CD4-positive, alpha-beta T cell treated with Interleukin-1 beta for 1 hour (primary cell): ENCODE measurements at regions not wholly inside any gene's neighbourhood (a gene's known extent, or its start where the extent isn't known, plus 50 kb on each side); places are given as distances from the start of the nearest gene placed in this dataset.

Experiments used
- DNase-seq, 2 donors: peaks; one replicate each; pipeline ENCODE4 v3.0.0-alpha.2; 2020 to 2022

- no peak for DNase-seq
These were observed 2412.4 kb downstream of the PCDH9 start for GRCh38 chr13:64817691-64818090.

GRCh38 chr13:64810750-64811149 lies 2419.4 kb downstream of the PCDH9 start:
- DNase-seq = no peak

GRCh38 chr13:64808704-64809103 lies 2421.4 kb downstream of the PCDH9 start:
- DNase-seq = no peak

GRCh38 chr13:64801768-64802167 lies 2428.4 kb downstream of the PCDH9 start:
- DNase-seq = no peak

GRCh38 chr13:64798422-64798821 lies 2431.7 kb downstream of the PCDH9 start:
- no peak for DNase-seq

GRCh38 chr13:64793592-64793991 lies 2436.5 kb downstream of the PCDH9 start:
- no peak for DNase-seq

GRCh38 chr13:64793131-64793530 lies 2437.0 kb downstream of the PCDH9 start:
- DNase-seq = no peak

- no peak for DNase-seq
These were observed 2438.8 kb downstream of the PCDH9 start for GRCh38 chr13:64791373-64791772.

GRCh38 chr13:64782466-64782865 lies 2447.7 kb downstream of the PCDH9 start:
- DNase-seq = no peak

- no peak for DNase-seq
These were observed 2452.1 kb downstream of the PCDH9 start for GRCh38 chr13:64778002-64778401.

GRCh38 chr13:64774915-64775314 lies 2455.2 kb downstream of the PCDH9 start:
- no peak for DNase-seq

GRCh38 chr13:64770743-64771142 lies 2459.4 kb downstream of the PCDH9 start:
- no peak for DNase-seq

- DNase-seq = no peak
These were observed 2463.1 kb downstream of the PCDH9 start for GRCh38 chr13:64767054-64767453.

GRCh38 chr13:64765636-64766035 lies 2464.5 kb downstream of the PCDH9 start:
- DNase-seq = no peak

GRCh38 chr13:64758521-64759244 lies 2471.5 kb downstream of the PCDH9 start:
- no peak for DNase-seq

GRCh38 chr13:64756621-64757020 lies 2473.5 kb downstream of the PCDH9 start:
- no peak for DNase-seq

GRCh38 chr13:64755961-64756360 lies 2474.2 kb downstream of the PCDH9 start:
- DNase-seq = no peak

GRCh38 chr13:64753233-64754000 lies 2476.7 kb downstream of the PCDH9 start:
- DNase-seq = no peak

GRCh38 chr13:64749301-64749700 lies 2480.8 kb downstream of the PCDH9 start:
- no peak for DNase-seq

GRCh38 chr13:64746845-64747244 lies 2483.3 kb downstream of the PCDH9 start:
- no peak for DNase-seq

- no peak for DNase-seq
These were observed 2489.6 kb downstream of the PCDH9 start for GRCh38 chr13:64740493-64740892.

- no peak for DNase-seq
These were observed 2504.6 kb downstream of the PCDH9 start for GRCh38 chr13:64725492-64725891.

GRCh38 chr13:64723724-64724123 lies 2506.4 kb downstream of the PCDH9 start:
- DNase-seq = no peak

- no peak for DNase-seq
These were observed 2512.0 kb downstream of the PCDH9 start for GRCh38 chr13:64718116-64718515.
